ENCODE measurements at regions not wholly inside any gene's neighbourhood (a gene's known extent, or its start where the extent isn't known, plus 50 kb on each side); places are given as distances from the start of the nearest gene placed in this dataset.

GRCh38 chr2:238698072-238698352 lies 149.9 kb upstream of the TWIST2 start:
- TF ChIP-seq CTCF (IDR thresholded peaks at IDR 0.05; ENCODE audit: low read depth, low read length) (no peak), EZH2phosphoT487 (IDR thresholded peaks at IDR 0.05; ENCODE audit: low read depth) (no peak)
